HL-60/S4 (cell line): ENCODE measurements at regions not wholly inside any gene's neighbourhood (a gene's known extent, or its start where the extent isn't known, plus 50 kb on each side); places are given as distances from the start of the nearest gene placed in this dataset.

ENCODE experiments used
- in situ Hi-C: fragments of 300-500 bp; cut with MboI; formaldehyde crosslinking; loops from 2 replicates; pipeline ENCODE4 v1.14.3; 2022; ENCODE audit warnings: low sequenced_read_pairs

DNA sequence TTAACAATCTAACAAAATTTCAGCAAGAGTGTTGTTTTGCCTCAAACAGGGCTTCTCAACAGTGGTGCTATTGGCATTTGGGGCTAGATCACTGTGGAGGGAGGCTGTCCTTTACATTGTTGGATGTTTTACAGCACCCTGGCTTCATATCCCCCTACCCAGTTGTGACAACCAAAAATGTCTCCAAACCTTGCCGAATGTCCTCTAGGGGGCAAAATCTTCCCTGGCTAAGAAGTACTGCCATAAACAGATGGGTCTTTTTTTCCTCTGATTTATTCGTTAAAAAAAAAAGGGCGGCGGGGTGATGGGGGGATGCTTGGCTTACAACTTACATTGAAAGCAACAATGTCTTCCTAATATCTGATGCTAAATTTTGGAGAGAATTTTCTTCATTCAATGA is 207.6 kb upstream of the CCDC150 start:
- in situ Hi-C loops, result no loop called here

DNA sequence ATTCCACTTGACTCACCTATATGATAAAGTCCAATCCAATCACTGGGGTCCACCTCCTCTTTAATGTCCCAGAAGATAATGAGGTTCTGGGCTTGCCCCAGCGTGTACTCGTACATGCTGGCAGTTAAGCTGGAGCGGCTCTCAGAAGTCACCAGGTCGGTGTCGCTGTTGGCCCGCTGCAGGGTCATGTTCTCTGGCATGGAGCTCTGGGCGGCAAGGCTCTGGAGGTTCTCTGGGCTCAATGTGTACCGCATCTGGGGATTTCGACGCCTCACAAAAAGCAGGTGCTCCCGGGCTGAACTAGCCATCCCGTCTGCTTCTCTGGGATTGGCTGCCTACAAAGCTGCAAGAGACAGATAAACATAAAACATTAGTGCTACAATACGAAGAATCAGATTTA is 206.4 kb upstream of the CCDC150 start:
- in situ Hi-C loops, result no loop called here

DNA sequence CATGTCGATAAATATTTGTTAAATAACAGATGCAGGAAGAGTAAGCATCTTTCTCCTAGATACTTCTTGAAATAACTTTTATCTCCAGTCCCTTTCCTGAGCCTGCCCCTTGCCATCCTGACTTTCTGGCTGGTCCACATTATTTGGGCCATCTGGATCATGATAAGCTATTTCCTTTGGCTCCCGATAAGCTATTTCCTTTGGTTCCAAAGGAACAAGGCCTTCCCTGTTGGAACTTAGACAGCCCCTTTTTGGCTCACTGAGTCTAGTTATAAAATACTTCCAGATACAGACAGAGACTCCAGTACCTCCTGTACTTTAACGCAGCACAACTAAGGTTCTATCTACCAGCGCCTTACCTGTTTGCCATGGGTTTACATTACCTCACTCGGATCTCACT is 205.3 kb upstream of the CCDC150 start:
- in situ Hi-C loops, result no loop called here

DNA sequence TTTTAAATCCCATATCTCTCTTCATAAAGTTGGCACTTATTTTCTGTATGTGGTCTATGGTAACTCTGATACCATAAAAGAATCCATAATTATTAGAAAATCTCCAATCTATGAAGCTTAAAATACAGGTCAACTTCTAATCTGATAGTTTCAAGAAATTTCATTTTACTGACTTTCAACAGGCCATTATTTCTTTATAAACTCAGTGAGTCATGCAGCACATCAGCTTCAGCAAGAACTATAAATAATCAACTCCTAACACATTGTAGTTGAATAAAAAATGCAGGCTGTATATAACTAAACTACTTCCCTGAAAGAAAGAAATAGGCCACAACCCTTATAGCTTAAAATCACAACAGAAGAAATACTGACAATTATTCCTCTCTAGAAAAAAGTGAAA is 204.3 kb upstream of the CCDC150 start:
- in situ Hi-C loops, result no loop called here

DNA sequence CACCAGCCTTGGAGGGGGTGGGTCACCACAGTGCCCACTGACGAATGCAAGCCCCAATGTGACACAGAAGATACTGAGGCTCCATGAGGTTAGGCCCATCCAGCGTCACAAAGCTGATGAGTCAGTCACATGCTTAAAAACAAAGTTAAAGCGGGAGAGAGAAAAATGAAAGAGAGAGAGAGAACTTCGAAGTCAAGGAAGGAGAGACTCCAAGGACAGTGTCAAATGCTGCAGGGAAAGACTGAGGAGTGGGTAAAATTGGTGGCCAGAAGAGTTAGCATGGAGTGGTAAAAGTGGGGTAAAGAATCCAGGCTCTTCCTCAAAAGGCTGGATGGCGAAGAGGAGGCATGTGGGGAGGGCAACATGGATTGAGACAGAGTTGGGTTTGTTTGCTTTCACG is 201.9 kb upstream of the CCDC150 start:
- in situ Hi-C loops, result no loop called here

DNA sequence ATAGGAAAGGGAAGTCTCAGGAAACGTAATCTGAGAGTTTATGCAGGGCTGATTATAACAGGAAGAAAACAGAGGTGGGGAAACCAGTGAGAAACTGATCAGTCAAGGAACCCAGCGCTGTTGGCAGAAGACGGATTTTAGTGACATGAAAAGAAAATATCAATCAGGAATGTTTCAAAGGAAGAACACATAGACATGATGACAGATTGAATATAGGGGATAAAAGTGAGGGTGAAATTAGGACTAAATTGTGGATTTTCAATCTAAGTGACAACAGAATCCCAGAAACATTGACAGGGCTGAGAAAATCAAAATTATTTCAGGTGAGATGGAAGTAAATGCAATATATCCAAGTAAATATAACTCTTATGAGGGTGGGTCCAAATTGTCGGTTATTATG is 199.8 kb upstream of the CCDC150 start:
- in situ Hi-C loops, result no loop called here

DNA sequence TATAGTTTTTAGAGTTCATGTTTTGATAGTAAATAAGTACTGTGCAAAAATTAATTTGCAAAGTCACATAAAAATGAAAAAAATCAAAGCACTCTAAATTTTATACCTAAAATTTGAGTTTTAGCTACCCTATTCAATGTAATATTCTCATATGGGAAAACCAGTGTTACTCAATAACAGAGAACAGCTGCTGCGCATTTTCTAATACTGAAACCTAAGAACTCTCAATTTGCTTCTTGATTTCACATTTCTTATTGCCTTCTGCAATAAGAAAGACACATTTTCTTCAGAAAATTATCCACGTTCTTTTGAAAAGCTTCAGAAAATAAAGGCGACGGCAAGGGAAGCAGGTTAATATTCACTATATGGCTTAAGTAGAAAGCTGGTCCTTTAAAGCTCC is 199.1 kb upstream of the CCDC150 start:
- in situ Hi-C loops, result no loop called here

DNA sequence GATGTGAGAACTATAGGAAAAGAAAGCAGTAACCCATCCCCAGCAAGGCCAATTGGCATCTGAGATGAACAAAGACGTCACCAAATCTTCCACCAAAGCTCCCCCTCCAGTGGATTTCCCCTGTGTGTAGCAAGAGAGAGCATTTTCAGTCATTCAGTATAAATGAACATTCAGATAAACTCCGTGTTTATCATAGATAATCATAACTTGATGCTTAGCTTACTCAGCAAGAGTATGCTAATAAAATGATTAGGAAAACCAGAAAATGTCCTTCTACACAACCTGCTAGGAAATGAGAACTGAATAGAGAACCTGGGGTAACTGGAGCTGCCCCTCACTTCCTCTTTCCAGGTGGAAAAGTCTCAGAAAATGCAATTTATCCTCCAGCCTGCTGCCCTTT is 198.0 kb upstream of the CCDC150 start:
- in situ Hi-C loops, result no loop called here

DNA sequence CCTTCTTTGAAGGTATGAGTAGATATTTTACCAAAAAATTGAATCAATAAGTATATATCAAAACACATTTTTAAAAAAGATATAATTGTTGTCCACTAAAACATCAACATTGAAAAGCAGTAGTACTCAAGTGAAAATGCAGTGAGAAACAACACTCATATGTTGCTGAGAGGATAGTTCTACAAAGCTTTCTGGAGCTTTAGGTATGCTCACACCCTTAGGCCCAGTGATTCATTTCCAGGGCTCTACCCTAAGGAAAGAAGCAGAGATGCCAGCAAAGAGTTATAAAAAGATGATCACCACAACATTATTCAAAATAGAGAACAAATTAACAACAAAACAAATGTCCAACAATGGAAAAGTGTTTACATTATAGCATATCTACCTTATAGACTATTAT is 197.3 kb upstream of the CCDC150 start:
- in situ Hi-C loops, result no loop called here

DNA sequence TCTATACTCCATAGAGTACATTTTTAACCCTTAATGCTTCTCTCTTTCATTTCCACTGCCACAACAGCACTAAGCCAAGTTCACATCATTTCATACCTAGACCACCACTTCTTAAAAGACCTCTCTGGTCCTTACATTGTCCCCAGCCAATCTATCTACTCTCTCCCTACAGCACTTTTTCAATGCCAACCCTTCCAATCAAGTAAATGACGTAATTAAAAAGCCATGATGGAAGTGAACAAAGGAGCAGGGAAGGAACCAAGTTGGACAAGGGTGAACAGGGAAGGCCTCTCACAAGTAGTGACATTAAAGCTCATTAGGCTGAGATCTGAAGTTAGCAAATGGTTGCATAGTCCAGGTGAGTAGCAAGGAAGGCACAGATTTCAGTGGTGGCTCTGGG is 195.1 kb upstream of the CCDC150 start:
- in situ Hi-C loops, result no loop called here

DNA sequence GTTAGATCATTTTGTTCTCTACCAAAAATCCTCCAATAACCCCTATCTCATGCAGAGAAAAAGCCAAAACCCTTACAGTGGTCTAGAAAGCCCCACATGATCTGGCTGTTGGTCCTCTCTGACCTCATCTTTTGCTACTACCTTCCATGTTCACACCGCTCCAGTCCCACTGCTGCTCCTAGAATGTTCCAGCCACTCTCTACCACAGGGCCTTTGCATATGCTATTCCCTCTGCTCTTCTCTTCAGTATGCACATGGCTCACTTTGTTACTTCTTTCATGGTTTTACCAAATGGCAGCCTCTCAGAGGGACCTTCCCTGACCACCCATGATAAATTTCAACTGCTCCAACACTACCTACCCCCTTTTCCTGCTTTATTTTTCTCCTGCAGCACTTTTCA is 193.5 kb upstream of the CCDC150 start:
- in situ Hi-C loops, result no loop called here

DNA sequence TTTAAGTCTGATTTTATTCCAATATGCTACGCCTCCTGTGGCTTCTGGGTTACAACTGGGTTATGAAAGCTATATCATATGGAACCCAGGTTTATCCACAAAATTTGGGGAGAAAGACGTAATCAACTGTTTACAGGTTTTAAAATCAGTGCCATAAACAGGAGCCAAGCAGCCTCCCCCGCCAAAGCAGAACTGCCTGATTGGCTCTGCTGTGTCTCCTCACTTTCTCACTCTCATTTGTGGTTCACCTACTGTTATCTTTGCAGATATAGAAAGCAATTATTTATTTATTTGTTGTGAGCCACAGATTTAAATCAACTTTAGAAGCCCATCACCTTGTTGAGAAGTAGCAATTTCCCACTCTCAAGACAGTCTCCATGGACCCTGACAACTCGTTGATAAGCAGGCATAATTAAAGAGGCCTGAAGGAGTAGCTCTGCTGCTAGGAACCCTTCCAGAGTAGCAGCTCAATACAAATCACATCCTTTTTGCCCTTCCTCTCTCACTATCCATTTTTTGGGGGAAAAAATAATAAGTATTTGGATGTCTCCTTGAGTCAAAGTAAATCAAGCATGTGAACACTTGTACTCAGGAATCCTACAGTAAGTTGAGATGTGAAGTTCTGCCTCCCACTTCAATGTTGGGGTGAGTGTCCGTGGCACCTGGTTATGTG is 191.0 kb upstream of the CCDC150 start:
- in situ Hi-C loops, result no loop called here

DNA sequence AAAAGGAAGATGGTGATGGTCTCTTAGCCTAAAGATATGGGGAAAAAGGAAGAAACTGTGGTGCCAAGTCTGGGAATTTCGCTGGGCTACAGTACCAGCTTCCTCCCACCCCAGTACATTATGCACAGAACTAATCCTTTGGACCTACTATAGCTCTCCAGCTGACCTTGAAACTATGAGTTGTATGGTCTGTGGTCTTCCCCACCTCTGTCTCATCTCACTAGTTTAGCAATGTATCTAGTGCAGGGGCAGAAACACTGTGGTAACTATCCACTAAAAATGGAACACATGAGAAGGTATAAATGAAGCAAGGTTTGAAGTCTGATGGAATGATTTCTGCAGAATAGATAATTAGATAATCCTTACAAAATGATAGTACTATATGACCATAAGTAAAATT is 190.4 kb upstream of the CCDC150 start:
- in situ Hi-C loops, result no loop called here

DNA sequence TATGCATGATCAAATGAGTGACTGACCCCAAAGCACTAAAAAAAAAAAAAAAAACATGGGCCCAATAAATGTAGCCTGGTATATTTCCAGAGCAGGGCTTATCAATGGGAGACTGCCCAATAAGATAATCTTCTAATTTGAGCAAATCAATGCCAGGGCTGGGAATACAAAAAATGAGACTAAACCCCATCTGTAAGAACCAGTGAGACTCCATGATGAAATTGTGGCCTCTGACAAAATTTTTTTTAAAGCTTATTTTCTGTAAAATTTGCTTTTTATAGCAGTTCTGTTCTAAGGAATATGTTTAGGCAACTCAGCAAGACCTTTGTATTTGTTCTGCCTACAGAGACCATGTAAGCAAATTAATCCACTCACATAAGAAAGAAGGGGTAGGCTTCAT is 186.8 kb upstream of the CCDC150 start:
- in situ Hi-C loops, result loop anchor here (10.0 to 25.0 kb wide), 2 partner anchors 158 to 340 kb away; no protein-coding TSS in a partner anchor

DNA sequence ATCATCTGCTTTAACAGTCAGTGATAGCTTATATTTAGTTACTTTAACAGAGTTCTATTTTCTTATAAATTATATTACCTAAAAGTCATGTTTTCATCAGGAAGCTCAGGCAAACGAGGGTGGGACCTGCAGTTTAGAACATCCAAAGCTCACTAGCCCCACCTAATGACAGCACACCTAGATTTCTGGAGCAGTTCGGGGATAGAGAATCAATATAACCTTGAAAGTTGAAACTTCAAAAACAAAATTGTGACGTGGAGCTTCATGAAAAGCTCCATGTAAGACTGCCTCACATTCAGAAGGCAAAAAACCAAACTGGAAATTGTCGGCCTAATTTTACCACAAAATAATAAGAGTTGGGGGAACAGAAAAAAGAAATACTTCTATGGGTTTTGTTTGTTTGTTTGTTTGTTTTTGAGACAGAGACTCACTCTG is 185.9 kb upstream of the CCDC150 start:
- in situ Hi-C loops, result loop anchor here (10.0 to 25.0 kb wide), 2 partner anchors 159 to 341 kb away; no protein-coding TSS in a partner anchor

DNA sequence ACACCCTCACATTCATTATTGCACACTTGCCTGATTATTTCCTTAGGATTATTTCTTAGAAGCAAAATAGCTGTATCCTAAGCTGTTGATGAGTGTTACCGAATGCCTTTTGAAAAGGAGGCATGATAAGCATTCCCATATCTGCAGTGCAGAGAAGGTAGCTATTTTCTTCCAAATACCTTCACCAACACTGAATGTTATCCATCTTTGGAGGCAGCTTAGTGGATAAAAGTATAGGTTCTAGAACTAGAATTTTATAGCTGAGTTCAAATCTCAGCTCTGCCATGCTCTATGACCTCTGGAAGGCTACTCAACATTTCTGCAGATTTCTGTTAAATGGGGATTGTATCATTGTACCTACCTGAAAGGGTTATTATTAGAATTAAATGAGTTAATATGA is 185.0 kb upstream of the CCDC150 start:
- in situ Hi-C loops, result loop anchor here (10.0 to 25.0 kb wide), 2 partner anchors 160 to 342 kb away; no protein-coding TSS in a partner anchor

DNA sequence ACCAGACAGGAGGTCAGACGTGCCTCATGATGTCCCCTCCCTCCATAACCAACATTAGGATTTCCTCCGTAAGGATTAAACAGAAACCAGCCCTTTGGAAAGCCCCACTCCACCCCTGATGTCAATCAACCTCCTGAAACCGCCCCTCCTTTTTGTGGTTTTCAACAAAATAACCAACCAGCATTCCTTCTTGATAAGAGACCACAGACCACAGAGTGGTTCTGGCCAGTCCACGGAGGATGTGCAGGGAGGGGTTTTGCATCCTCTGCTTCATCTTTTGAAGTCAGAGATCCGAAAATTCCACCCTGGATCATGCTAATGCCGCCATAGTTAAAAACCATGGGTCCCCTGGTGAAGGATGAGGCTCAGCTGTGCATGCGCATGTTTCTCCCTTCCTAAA is 180.0 kb upstream of the CCDC150 start:
- in situ Hi-C loops, result loop anchor here (10.0 to 25.0 kb wide), 2 partner anchors 165 to 347 kb away; no protein-coding TSS in a partner anchor

DNA sequence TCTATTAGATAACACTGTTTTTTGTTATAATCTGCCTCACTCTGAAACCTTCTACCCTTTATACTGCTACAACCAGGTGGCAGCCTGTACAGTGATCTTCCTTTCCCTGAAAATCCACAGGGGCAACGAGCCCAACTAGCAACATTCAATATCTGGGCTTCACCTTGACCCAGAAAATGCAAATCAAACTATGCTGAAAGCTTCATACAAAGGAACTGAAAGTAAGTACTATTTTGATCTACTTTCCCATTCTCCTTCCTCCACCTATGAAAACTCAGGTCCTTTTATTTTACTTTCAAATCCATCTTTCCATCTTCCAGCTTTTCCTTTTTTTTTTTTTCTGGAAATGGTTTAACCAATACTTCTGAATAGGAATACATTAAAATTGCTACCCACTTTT is 175.8 kb upstream of the CCDC150 start:
- in situ Hi-C loops, result loop anchor here (25.0 kb wide), 1 partner anchor 351 kb away; no protein-coding TSS in a partner anchor

DNA sequence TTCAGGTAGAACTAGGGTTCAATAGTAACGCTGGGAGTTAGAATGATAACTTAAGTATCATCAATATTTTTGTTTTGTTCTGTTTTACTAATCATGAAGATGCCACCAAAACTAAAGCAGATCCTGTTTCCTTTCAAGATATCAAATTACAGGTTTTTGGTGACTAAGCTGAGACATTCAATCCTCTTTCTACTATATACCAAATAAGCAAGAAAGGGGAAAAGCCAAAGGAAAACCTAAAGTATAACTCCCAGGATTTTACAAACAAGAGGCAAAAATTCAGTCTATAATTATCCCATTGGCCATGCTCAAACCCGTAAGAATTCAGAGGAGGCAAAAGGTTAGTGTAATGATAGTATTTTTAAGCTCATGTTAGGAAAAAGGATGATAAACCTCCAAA is 175.2 kb upstream of the CCDC150 start:
- in situ Hi-C loops, result loop anchor here (25.0 kb wide), 1 partner anchor 352 kb away; no protein-coding TSS in a partner anchor

DNA sequence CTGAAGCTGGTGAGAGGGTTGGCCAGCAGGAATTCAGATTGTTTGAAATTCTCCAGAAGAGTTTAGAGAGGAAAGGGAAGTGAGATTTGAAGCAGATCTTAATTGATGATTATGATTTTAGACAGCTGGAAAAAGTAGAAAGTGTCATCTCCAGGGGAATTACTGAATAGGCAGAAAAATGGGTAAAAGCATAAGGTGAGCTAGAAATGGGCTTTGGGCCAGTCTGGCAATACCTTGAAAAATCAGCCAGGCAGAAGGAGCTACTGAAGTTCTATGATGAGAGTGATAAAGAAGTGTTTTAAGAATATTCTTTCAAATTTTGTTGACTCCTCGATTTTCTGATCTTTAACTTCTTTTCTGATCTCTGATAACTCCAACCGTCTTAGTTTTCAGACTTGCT is 172.9 kb upstream of the CCDC150 start:
- in situ Hi-C loops, result loop anchor here (25.0 kb wide), 1 partner anchor 354 kb away; no protein-coding TSS in a partner anchor

DNA sequence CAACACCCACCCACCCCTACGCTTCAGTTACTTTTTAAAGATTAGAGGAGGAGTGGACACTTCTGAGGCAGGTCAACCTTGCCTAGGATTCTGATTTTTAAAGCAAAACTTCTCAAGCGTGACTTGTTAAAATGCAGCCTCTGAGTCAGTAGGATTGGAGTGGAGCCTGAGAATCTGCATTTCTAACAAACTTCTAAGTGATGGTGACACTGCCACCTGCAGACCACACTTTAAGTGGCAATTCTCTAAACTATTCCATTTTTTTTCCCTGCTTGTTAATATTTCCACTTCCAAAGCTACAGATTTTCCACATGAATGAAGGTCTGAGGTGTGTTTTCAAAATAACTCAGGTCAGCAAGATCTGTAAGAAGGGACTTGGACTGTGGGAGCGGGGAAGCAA is 171.1 kb upstream of the CCDC150 start:
- in situ Hi-C loops, result loop anchor here (25.0 kb wide), 1 partner anchor 356 kb away; no protein-coding TSS in a partner anchor

DNA sequence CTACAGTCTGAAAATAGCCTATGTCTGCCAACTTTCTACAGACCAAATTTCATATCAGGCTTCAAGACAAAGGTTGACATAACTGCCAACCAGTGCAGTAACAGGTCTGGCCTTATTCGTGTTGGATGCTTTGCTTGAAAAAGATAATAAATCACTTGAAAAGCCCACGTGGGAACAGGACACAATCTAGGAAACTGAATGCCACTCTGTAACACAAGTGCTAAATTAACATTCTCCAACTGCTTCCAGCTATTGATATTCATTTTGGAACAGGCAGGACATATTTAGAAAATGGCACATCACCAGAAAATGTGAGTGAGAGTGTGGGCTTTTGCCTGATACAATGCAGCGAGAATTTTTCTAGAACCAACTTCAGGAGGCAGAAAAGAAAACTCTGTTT is 165.9 kb upstream of the CCDC150 start:
- in situ Hi-C loops, result loop anchor here (25.0 kb wide), 1 partner anchor 361 kb away; no protein-coding TSS in a partner anchor

DNA sequence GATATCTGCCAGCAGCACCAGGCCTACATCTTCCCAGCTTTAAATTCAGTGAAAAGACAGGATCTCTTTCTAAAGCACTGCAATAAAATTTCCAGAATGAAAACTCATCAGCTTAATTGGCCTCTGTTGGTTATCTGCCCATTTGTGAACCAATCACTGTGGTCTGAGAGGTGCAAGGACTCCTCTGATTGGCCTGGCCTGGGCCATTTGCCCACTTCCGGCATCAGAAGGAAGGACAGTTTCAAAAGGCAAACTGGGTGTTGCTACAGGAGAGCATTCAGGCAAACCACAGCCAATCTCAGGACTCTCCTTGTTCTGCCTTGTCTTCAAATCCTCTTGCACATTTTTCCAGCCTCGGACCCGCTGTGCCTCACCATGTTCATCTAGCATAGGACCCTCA is 163.9 kb upstream of the CCDC150 start:
- in situ Hi-C loops, result no loop called here
